SU-DHL-6 (cell line): ENCODE measurements at regions not wholly inside any gene's neighbourhood (a gene's known extent, or its start where the extent isn't known, plus 50 kb on each side); places are given as distances from the start of the nearest gene placed in this dataset.

Experiments
- H2AFZ ChIP-seq: fragments of 200-600 bp; sonication (generic); 2 replicates; pipeline ENCODE4 v1.6.1; 2014; ENCODE audit warnings: low read depth, mild to moderate bottlenecking, moderate library complexity, mixed read lengths, antibody characterized with exemption, low read length; ENCODE audit not compliant: severe bottlenecking
- H3F3A ChIP-seq: fragments of 200-600 bp; shearing (Covaris generic); 2 replicates; pipeline ENCODE4 v1.6.0; 2016; ENCODE audit warnings: antibody characterized with exemption, mild to moderate bottlenecking; ENCODE audit not compliant: insufficient read depth
- H3K27ac ChIP-seq: fragments of 200-600 bp; sonication (generic); 2 replicates; pipeline ENCODE4 v1.5.1; 2016; ENCODE audit warnings: low read depth, mild to moderate bottlenecking, low read length, moderate library complexity, mixed read lengths
- H3K27me3 ChIP-seq: fragments of 200-600 bp; sonication (generic), shearing (Covaris generic); 2 replicates; pipeline ENCODE4 v1.6.0; 2014; ENCODE audit warnings: mild to moderate bottlenecking, low read length
- H3K36me3 ChIP-seq: fragments of 200-600 bp; sonication (generic); 2 replicates; pipeline ENCODE4 v1.6.1; 2014; ENCODE audit warnings: mild to moderate bottlenecking, low read length, mixed read lengths
- H3K4me2 ChIP-seq: fragments of 300-600, 200-600 bp; shearing (Covaris generic), sonication (generic); 2 replicates; pipeline ENCODE4 v1.6.0; 2014; ENCODE audit warnings: low read length, low read depth, mild to moderate bottlenecking; ENCODE audit not compliant: poor library complexity, severe bottlenecking
- H3K4me3 ChIP-seq: fragments of 200-600 bp; sonication (generic); 2 replicates; pipeline ENCODE4 v1.5.1; 2014; ENCODE audit warnings: antibody characterized with exemption, low read length, mild to moderate bottlenecking, mixed read lengths; ENCODE audit not compliant: insufficient read depth, poor library complexity, severe bottlenecking
- H3K79me2 ChIP-seq: fragments of 200-600 bp; sonication (generic); 2 replicates; pipeline ENCODE4 v1.6.1; 2014; ENCODE audit warnings: mild to moderate bottlenecking, low read length, moderate library complexity; ENCODE audit not compliant: insufficient read depth
- H3K9ac ChIP-seq: fragments of 200-600 bp; sonication (generic); 2 replicates; pipeline ENCODE4 v1.7.0; 2014; ENCODE audit warnings: mild to moderate bottlenecking, low read length
- H3K9me2 ChIP-seq: fragments of 200-600 bp; sonication (generic); replicated peaks from 2 replicates; pipeline ENCODE4 v1.6.1; 2014; ENCODE audit warnings: low read length; ENCODE audit not compliant: insufficient read depth
- H3K9me3 ChIP-seq: fragments of 200-600 bp; sonication (generic); 2 replicates; pipeline ENCODE4 v1.6.1; 2014; ENCODE audit warnings: low read length, mixed read lengths; ENCODE audit not compliant: insufficient read depth
- H4K20me1 ChIP-seq: fragments of 200-600 bp; sonication (generic); 2 replicates; pipeline ENCODE4 v1.6.1; 2014; ENCODE audit warnings: low read depth, mild to moderate bottlenecking, antibody characterized with exemption, low read length, moderate library complexity, mixed read lengths
- CTCF ChIP-seq: fragments of 200-600 bp; sonication (generic); IDR thresholded peaks from one replicate; pipeline ENCODE4 v1.5.1; 2017; ENCODE audit warnings: antibody characterized with exemption, mild to moderate bottlenecking, low read length, moderate library complexity; ENCODE audit not compliant: insufficient read depth, poor library complexity, severe bottlenecking
- EZH2phosphoT487 ChIP-seq: fragments of 200-600 bp; sonication (generic), shearing (Covaris generic); conservative IDR thresholded peaks from 2 replicates; pipeline ENCODE4 v1.6.1; 2018; ENCODE audit warnings: mild to moderate bottlenecking, antibody characterized with exemption, low read length, moderate library complexity, mixed read lengths

DNA sequence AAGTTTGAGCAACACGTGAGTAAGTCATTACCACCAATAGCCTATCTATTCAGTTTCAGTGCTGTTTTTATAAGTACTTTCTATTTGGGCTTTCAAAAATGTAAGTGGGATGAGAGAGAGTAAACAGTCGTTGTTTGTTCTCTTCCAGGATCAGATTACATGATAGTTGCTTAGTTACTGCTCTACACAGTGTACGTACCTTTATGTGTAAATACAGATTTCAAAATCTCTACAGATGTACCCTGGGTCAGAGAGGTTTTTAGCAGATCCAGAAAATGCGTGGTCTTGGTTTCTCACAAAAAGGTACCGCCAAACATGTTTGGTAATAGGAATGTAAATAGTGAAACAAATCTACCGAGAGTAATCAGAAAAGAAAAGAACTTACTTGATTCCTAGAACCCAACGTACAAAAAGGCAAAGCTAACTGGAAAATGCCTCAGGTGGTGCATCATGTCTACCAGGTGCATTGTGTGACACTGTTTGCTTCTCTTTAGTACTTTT is 421.1 kb downstream of the BCKDHB start:
- Histone ChIP-seq H3K27me3 (no peaks in the 10 kb centered on the region), H3K27ac (no peak overlapping the region)

DNA sequence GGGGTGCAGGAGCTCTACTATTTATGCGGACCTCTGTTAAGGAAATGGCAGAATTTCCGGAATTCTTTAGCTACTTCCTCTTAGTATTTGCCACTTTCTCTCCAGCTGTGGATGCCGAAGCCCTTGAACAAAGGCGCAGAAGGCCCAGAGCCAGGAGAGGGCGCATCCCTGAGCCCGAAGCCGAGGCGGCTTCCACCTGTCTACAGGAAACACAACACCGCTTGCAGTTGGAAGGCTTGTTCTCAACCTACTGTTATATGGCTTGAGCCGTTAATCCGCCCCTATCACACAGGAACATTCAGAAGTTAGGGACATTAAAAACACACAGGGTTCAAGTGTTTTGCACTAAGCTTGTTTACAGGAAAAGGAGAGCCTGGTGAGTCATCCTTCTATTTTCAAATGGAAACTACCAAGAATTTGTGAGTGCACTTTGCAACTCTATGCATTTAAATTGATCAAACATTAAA is 417.1 kb downstream of the BCKDHB start:
- Histone ChIP-seq H3K36me3 (no peaks in the 10 kb centered on the region), H3K27ac (no peak overlapping the region), H3K79me2 (no peaks in the 10 kb centered on the region), H3K4me3 (no peak overlapping the region), H4K20me1 (no peaks in the 10 kb centered on the region), H3K9ac (no peak overlapping the region), H2AFZ (no peak overlapping the region), H3K9me2 (no peaks in the 10 kb centered on the region), H3F3A (no peaks in the 10 kb centered on the region), H3K27me3 (no peaks in the 10 kb centered on the region), H3K9me3 (no peaks in the 10 kb centered on the region), H3K4me2 (no peak overlapping the region)
- TF ChIP-seq CTCF (no peak), EZH2phosphoT487 (no peak)

More for the DNA sequence above, 421.1 kb downstream of the BCKDHB start:
- Histone ChIP-seq H3K9me2 (no peaks in the 10 kb centered on the region; the same call in 1 of the 2 replicates), H3K9ac (no peak overlapping the region), H4K20me1 (no peaks in the 10 kb centered on the region), H3F3A (no peaks in the 10 kb centered on the region), H3K4me3 (no peak overlapping the region), H3K4me2 (no peak overlapping the region), H3K36me3 (no peaks in the 10 kb centered on the region), H3K79me2 (no peaks in the 10 kb centered on the region), H3K9me3 (no peaks in the 10 kb centered on the region), H2AFZ (no peak overlapping the region)
- TF ChIP-seq EZH2phosphoT487 (no peak), CTCF (no peak)

DNA sequence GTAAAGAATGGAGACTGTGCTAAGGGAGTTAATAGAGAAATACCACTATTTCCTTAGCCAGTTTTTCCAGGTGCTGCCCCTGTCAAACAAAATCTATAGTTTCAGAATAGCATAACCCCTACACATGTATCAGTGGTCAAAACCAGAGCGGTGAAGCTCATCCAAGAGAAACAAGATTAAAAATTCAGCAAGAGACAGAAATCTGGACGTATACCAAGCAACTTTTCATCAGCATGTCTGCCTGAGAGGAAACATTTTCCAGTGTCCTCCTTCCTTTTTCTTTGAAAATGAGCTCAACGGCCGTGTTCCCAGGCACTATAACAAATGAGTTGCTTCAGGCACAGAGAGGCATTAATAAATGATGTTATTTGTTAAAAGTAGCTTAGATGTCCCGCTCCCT is 416.5 kb downstream of the BCKDHB start:
- Histone ChIP-seq H3K4me2 (no peak overlapping the region), H3K27me3 (no peaks in the 10 kb centered on the region), H3K9me2 (no peaks in the 10 kb centered on the region), H3K79me2 (no peaks in the 10 kb centered on the region), H3K4me3 (no peak overlapping the region), H4K20me1 (no peaks in the 10 kb centered on the region), H3K27ac (no peak overlapping the region), H3F3A (no peaks in the 10 kb centered on the region), H3K9ac (no peak overlapping the region), H2AFZ (no peak overlapping the region), H3K36me3 (no peaks in the 10 kb centered on the region), H3K9me3 (no peaks in the 10 kb centered on the region)
- TF ChIP-seq CTCF (no peak), EZH2phosphoT487 (no peak)

DNA sequence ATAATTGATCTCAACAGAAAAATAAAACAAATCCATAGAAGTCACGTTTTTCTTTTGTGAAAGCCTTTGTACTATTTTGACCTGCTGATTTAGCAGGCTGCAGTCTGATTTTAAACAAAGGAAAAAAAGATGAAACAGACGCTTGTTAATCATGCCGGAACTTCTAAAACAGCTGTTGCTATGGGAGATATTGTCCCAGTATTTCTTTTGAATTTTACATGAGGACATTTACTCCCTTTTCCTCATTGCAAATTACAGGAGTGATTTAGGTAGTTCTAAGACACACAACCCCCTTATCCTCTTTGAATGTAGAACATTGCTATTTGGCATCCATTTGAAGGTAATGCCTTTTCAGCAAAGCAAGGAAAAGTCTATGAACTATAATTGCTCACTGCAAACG is 416.1 kb downstream of the BCKDHB start:
- Histone ChIP-seq H3K36me3 (no peaks in the 10 kb centered on the region), H3K9ac (no peak overlapping the region), H2AFZ (no peak overlapping the region), H3F3A (no peaks in the 10 kb centered on the region), H3K4me3 (no peak overlapping the region), H3K9me3 (no peaks in the 10 kb centered on the region), H3K79me2 (no peaks in the 10 kb centered on the region), H4K20me1 (no peaks in the 10 kb centered on the region), H3K9me2 (no peaks in the 10 kb centered on the region), H3K4me2 (no peak overlapping the region), H3K27ac (no peak overlapping the region), H3K27me3 (no peaks in the 10 kb centered on the region)
- no peak for TF ChIP-seq CTCF
- TF ChIP-seq EZH2phosphoT487, result no peak
